ENCODE measurements at regions not wholly inside any gene's neighbourhood (a gene's known extent, or its start where the extent isn't known, plus 50 kb on each side); places are given as distances from the start of the nearest gene placed in this dataset.

GRCh38 chr4:71081192-71081591, 87.7 kb downstream of the DCK start:
- H3K4me3 ChIP-seq (ENCODE audit: control insufficient read depth, low read depth, low read length) = no peak overlapping the region
- no peak for TF ChIP-seq CTCF (conservative IDR thresholded peaks at IDR 0.05; ENCODE audit: control insufficient read depth, insufficient read depth, low read depth, low read length)
- DNase-seq (ENCODE audit: low read depth) = no peak

GRCh38 chr4:71093745-71094144, 100.3 kb downstream of the DCK start:
- H3K4me3 ChIP-seq (ENCODE audit: control insufficient read depth, low read depth, low read length) = no peak overlapping the region
- DNase-seq (ENCODE audit: low read depth) = no peak
- TF ChIP-seq CTCF (conservative IDR thresholded peaks at IDR 0.05; ENCODE audit: control insufficient read depth, insufficient read depth, low read depth, low read length) = no peak

GRCh38 chr4:71094201-71094600, 100.8 kb downstream of the DCK start:
- TF ChIP-seq CTCF (conservative IDR thresholded peaks at IDR 0.05; ENCODE audit: control insufficient read depth, insufficient read depth, low read depth, low read length) = no peak
- DNase-seq (ENCODE audit: low read depth) = no peak
- no peak overlapping the region for H3K4me3 ChIP-seq (ENCODE audit: control insufficient read depth, low read depth, low read length)

- TF ChIP-seq CTCF (conservative IDR thresholded peaks at IDR 0.05; ENCODE audit: control insufficient read depth, insufficient read depth, low read depth, low read length) = no peak
- H3K4me3 ChIP-seq (ENCODE audit: control insufficient read depth, low read depth, low read length) = no peak overlapping the region
- no peak for DNase-seq (ENCODE audit: low read depth)
Measured at GRCh38 chr4:71095141-71095540, 101.7 kb downstream of the DCK start.

GRCh38 chr4:71095545-71095944, 102.1 kb downstream of the DCK start:
- TF ChIP-seq CTCF (conservative IDR thresholded peaks at IDR 0.05; ENCODE audit: control insufficient read depth, insufficient read depth, low read depth, low read length) = no peak
- H3K4me3 ChIP-seq (ENCODE audit: control insufficient read depth, low read depth, low read length) = no peak overlapping the region
- no peak for DNase-seq (ENCODE audit: low read depth)

GRCh38 chr4:71107726-71108125, 114.3 kb downstream of the DCK start:
- DNase-seq (ENCODE audit: low read depth) = no peak

More at GRCh38 chr4:71107726-71108125, 114.3 kb downstream of the DCK start:
- TF ChIP-seq CTCF (conservative IDR thresholded peaks at IDR 0.05; ENCODE audit: control insufficient read depth, insufficient read depth, low read depth, low read length) = no peak
- H3K4me3 ChIP-seq (ENCODE audit: control insufficient read depth, low read depth, low read length) = no peak overlapping the region

All from fibroblast of mammary gland (primary cell).